PC-9 (cell line): ENCODE measurements at regions not wholly inside any gene's neighbourhood (a gene's known extent, or its start where the extent isn't known, plus 50 kb on each side); places are given as distances from the start of the nearest gene placed in this dataset.

Experiments used
- BruUV-seq: library from RNA; stranded (reverse); fragments of 400-500 nt; replicated peaks from 2 replicates; lab custom pipeline; 2021; lab: Mats Ljungman, UMichigan
- CTCF ChIA-PET: fragments of 300-600 bp; sonication (Branson Sonifier 250); formaldehyde crosslinking; loops from one replicate; lab custom pipeline; 2022; ENCODE audit warnings: antibody characterized with exemption; lab: Charles Lee
- POLR2A ChIA-PET: fragments of 300-600 bp; sonication (Branson Sonifier 250); formaldehyde crosslinking; loops from one replicate; lab custom pipeline; 2022; ENCODE audit warnings: antibody characterized with exemption; ENCODE audit not compliant: unreplicated experiment; lab: Charles Lee
- DNase-seq, 2 experiments: peaks; one replicate each; pipeline versions ENCODE4 v3.0.0 to v3.0.0-alpha.2; 2015 to 2022; ENCODE audit warnings: mixed read lengths in 1 of 2
- H2AFZ ChIP-seq: fragments of 200-600 bp; sonication (generic); 2 replicates; pipeline ENCODE4 v1.8.1; 2017; ENCODE audit warnings: antibody characterized with exemption
- H3F3A ChIP-seq: fragments of 200-600 bp; sonication (generic); 2 replicates; pipeline ENCODE4 v1.8.1; 2017; ENCODE audit warnings: antibody characterized with exemption, mild to moderate bottlenecking, low read depth; ENCODE audit not compliant: insufficient read depth
- H3K27ac ChIP-seq: fragments of 200-600 bp; sonication (generic); 2 replicates; pipeline ENCODE4 v1.6.1; 2016; ENCODE audit warnings: mixed run types
- H3K27me3 ChIP-seq: fragments of 200-600 bp; sonication (generic); 2 replicates; pipeline ENCODE4 v1.6.1; 2016; ENCODE audit warnings: low read depth, mixed run types; ENCODE audit not compliant: insufficient read depth
- H3K36me3 ChIP-seq: fragments of 200-600 bp; sonication (generic); 2 replicates; pipeline ENCODE4 v1.6.1; 2016; ENCODE audit warnings: low read depth, mixed run types
- H3K4me1 ChIP-seq: fragments of 200-600 bp; sonication (generic); replicated peaks from 2 replicates; pipeline ENCODE4 v1.6.1; 2016; ENCODE audit warnings: mixed run types; ENCODE audit not compliant: insufficient read depth
- H3K4me2 ChIP-seq: fragments of 200-600 bp; sonication (generic); 2 replicates; pipeline ENCODE4 v1.6.1; 2017; ENCODE audit warnings: mixed run types
- H3K4me3 ChIP-seq: fragments of 200-600 bp; sonication (generic); 2 replicates; pipeline ENCODE4 v1.6.1; 2016; ENCODE audit warnings: mixed run types
- H3K79me2 ChIP-seq: fragments of 200-600 bp; sonication (generic); 2 replicates; pipeline ENCODE4 v1.6.1; 2017; ENCODE audit warnings: low read depth, mixed run types
- H3K9me2 ChIP-seq: fragments of 200-600 bp; sonication (generic); 2 replicates; pipeline ENCODE4 v1.8.1; 2017; ENCODE audit warnings: mild to moderate bottlenecking; ENCODE audit not compliant: insufficient read depth
- H3K9me3 ChIP-seq: fragments of 200-600 bp; sonication (generic); 2 replicates; pipeline ENCODE4 v1.8.1; 2016; ENCODE audit warnings: low read depth; ENCODE audit not compliant: insufficient read depth
- H4K20me1 ChIP-seq: fragments of 200-600 bp; sonication (generic); 2 replicates; pipeline ENCODE4 v1.8.1; 2017; ENCODE audit not compliant: insufficient read depth
- EZH2 ChIP-seq: fragments of 200-600 bp; sonication (generic); IDR thresholded peaks from 2 replicates; pipeline ENCODE4 v1.8.0; 2017; ENCODE audit warnings: antibody characterized with exemption, low read depth
- intact Hi-C: fragments of 100-400 bp; cut with micrococcal nuclease; formaldehyde crosslinking; loops from one replicate; pipeline ENCODE4 v1.10.0; 2022; ENCODE audit not compliant: unreplicated experiment
- TF ChIP-seq, protein P1 (sequence below): fragments of 200-600 bp; sonication (generic); conservative IDR thresholded peaks from 2 replicates; pipeline ENCODE4 v1.6.1; 2017; ENCODE audit warnings: mixed run types, antibody characterized with exemption, mild to moderate bottlenecking, moderate library complexity

DNA sequence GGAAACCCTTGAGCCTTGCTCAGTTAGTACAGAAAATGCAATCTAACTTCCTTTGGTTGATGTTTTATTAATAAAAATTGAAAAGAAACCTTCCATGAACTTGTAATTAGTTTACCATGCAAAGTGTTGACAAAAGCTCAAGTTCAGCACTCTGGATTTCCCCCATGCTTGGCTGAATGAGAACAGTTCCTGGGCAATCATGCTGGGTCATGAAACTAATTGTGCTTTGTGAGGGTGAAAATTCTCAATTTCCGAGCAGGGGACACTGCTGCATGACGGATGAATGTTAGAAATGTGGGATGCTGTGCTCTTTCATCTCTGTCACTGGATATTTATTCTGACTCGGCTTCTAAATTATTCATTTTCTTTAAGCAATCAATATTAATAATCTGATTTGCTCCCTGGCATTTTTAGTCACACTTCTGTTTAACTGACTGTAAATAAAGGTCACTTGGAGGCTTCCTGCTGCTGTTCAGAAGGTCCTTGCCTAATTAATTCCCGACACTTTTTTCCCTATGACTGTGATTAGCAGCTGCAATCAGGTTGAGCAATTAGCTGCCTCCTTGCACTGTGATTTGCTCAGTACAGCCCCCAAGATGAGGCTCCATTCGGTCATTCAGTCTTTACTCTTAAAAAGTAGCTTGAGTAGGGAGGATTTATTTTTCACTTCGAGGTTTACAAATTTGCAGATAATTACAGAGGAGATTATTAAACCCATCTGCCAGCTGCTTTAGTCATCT, 678.1 kb upstream of the ZNF608 start:
- H3K4me1 ChIP-seq = no peaks in the 10 kb centered on the region
- ChIA-PET CTCF (no interaction called here), POLR2A (no interaction called here)
- no peak for DNase-seq
- H3K79me2 ChIP-seq = no peaks in the 10 kb centered on the region
- TF ChIP-seq EZH2 = no peak
- TF ChIP-seq, protein P1, sequence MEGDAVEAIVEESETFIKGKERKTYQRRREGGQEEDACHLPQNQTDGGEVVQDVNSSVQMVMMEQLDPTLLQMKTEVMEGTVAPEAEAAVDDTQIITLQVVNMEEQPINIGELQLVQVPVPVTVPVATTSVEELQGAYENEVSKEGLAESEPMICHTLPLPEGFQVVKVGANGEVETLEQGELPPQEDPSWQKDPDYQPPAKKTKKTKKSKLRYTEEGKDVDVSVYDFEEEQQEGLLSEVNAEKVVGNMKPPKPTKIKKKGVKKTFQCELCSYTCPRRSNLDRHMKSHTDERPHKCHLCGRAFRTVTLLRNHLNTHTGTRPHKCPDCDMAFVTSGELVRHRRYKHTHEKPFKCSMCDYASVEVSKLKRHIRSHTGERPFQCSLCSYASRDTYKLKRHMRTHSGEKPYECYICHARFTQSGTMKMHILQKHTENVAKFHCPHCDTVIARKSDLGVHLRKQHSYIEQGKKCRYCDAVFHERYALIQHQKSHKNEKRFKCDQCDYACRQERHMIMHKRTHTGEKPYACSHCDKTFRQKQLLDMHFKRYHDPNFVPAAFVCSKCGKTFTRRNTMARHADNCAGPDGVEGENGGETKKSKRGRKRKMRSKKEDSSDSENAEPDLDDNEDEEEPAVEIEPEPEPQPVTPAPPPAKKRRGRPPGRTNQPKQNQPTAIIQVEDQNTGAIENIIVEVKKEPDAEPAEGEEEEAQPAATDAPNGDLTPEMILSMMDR = no peak
- H3F3A ChIP-seq = no peaks in the 10 kb centered on the region
- H3K27ac ChIP-seq = no peak overlapping the region
- BruUV-seq = no TSS peak
- intact Hi-C loops = no loop called here
- H3K27me3 ChIP-seq = no peaks in the 10 kb centered on the region
- H2AFZ ChIP-seq = no peak overlapping the region
- H3K36me3 ChIP-seq = no peaks in the 10 kb centered on the region
- H3K4me3 ChIP-seq = no peak overlapping the region
- no peaks in the 10 kb centered on the region for H4K20me1 ChIP-seq
- no peaks in the 10 kb centered on the region for H3K9me2 ChIP-seq
- no peaks in the 10 kb centered on the region for H3K9me3 ChIP-seq
- H3K4me2 ChIP-seq = no peak overlapping the region

DNA sequence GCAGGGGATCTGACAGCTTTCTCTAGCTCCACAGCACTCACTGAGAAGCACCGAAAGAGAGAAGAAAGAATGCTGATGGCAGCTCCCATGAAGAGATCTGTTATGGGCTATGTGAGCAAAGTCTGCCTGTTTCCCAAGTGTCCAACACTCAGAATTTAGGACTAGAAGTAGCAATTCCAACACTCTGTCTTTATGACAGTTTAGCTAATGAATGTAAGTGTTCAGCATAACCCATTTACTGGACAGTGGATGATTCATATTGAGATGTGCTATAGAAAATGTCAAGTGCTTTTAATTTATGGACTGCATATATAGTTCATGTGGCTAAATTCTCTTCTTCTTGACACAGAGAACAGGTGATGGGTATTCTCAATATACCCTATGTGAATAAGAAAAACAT, 683.1 kb upstream of the ZNF608 start:
- no peak for DNase-seq
- POLR2A ChIA-PET = no interaction called here
- BruUV-seq = no TSS peak

DNA sequence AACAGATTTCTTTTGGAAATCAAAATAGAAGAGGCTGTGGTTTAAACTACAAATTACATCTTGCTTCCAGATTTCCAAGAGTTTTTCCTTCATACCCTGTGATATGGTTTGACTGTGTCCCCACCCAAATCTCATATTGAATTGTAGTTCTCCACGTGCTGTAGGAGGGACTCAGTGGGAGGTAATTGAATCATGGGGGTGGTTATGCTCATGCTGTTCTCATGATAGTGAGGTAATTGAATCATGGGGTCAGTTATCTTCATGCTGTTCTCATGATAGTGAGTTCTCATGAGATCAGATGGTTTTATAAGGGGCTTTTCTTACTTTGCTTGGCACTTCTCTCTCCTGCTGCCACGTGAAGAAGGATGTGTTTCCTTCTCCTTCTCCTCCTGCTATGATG, 687.0 kb upstream of the ZNF608 start:
- POLR2A ChIA-PET = no interaction called here
- no peak for TF ChIP-seq EZH2
- TF ChIP-seq, protein P1 = no peak
- intact Hi-C loops = no loop called here

More for the DNA sequence above, 683.1 kb upstream of the ZNF608 start:
- CTCF ChIA-PET = no interaction called here
- Histone ChIP-seq H3K36me3 (no peaks in the 10 kb centered on the region), H3K9me3 (no peaks in the 10 kb centered on the region; the same call in 1 of the 2 replicates), H3K4me3 (no peak overlapping the region), H4K20me1 (no peaks in the 10 kb centered on the region), H3K27me3 (no peaks in the 10 kb centered on the region), H3K4me2 (no peak overlapping the region), H3K27ac (no peak overlapping the region), H3F3A (no peaks in the 10 kb centered on the region), H2AFZ (no peak overlapping the region), H3K4me1 (no peaks in the 10 kb centered on the region), H3K9me2 (no peaks in the 10 kb centered on the region), H3K79me2 (no peaks in the 10 kb centered on the region)
- TF ChIP-seq, protein P1 = no peak
- no peak for TF ChIP-seq EZH2
- intact Hi-C loops = no loop called here

More for the DNA sequence above, 687.0 kb upstream of the ZNF608 start:
- H3K9me3 ChIP-seq = peaks cover 4% of the 10 kb centered on the region
- H2AFZ ChIP-seq = 0 out of 2 replicates have a peak overlapping the region, but pooled peaks have one; percentile 33
- no peak overlapping the region for H3K4me2 ChIP-seq
- no peak overlapping the region for H3K4me3 ChIP-seq
- no peaks in the 10 kb centered on the region for H3K9me2 ChIP-seq
- H3K79me2 ChIP-seq = no peaks in the 10 kb centered on the region
- no peaks in the 10 kb centered on the region for H3K27me3 ChIP-seq
- CTCF ChIA-PET = no interaction called here
- H3K36me3 ChIP-seq = no peaks in the 10 kb centered on the region
- no peaks in the 10 kb centered on the region for H3K4me1 ChIP-seq
- no peak overlapping the region for H3K27ac ChIP-seq
- no peaks in the 10 kb centered on the region for H3F3A ChIP-seq
- no peaks in the 10 kb centered on the region for H4K20me1 ChIP-seq
- no peak for DNase-seq
- no TSS peak for BruUV-seq
